GM21423 (cell line): ENCODE measurements at regions not wholly inside any gene's neighbourhood (a gene's known extent, or its start where the extent isn't known, plus 50 kb on each side); places are given as distances from the start of the nearest gene placed in this dataset.

Source experiments
- ATAC-seq: cut with Tn5 transposase; IDR thresholded peaks from one replicate; pipeline ENCODE4 v1.9.1; 2021; ENCODE audit warnings: mild to moderate bottlenecking, moderate library complexity; ENCODE audit not compliant: unreplicated experiment

GRCh38 chr20:11785885-11786507, 131.7 kb upstream of the BTBD3 start:
- no peak for ATAC-seq

GRCh38 chr20:11790046-11790445, 127.6 kb upstream of the BTBD3 start:
- no peak for ATAC-seq

GRCh38 chr20:11791316-11791715, 126.4 kb upstream of the BTBD3 start:
- ATAC-seq = no peak

GRCh38 chr20:11791835-11792567, 125.7 kb upstream of the BTBD3 start:
- ATAC-seq = no peak

- no peak for ATAC-seq
Measured at GRCh38 chr20:11792568-11792953, 125.1 kb upstream of the BTBD3 start.

- ATAC-seq = no peak
Measured at GRCh38 chr20:11794525-11794924, 123.2 kb upstream of the BTBD3 start.

- ATAC-seq = no peak
Measured at GRCh38 chr20:11795071-11795615, 122.5 kb upstream of the BTBD3 start.

- peak; percentile 46 for ATAC-seq
Measured at GRCh38 chr20:11796026-11796425, 121.7 kb upstream of the BTBD3 start.

- ATAC-seq = no peak
Measured at GRCh38 chr20:11797156-11797555, 120.5 kb upstream of the BTBD3 start.

- no peak for ATAC-seq
Measured at GRCh38 chr20:11799281-11799684, 118.4 kb upstream of the BTBD3 start.

- ATAC-seq = no peak
Measured at GRCh38 chr20:11807054-11808048, 110.3 kb upstream of the BTBD3 start.

- ATAC-seq = no peak
Measured at GRCh38 chr20:11808841-11809240, 108.9 kb upstream of the BTBD3 start.

GRCh38 chr20:11810311-11811083, 107.2 kb upstream of the BTBD3 start:
- ATAC-seq = no peak

- ATAC-seq = no peak
Measured at GRCh38 chr20:11813106-11813890, 104.4 kb upstream of the BTBD3 start.

- ATAC-seq = no peak
Measured at GRCh38 chr20:11814267-11814666, 103.4 kb upstream of the BTBD3 start.

- ATAC-seq = no peak
Measured at GRCh38 chr20:11820838-11821237, 96.9 kb upstream of the BTBD3 start.

- no peak for ATAC-seq
Measured at GRCh38 chr20:11822540-11822794, 95.2 kb upstream of the BTBD3 start.

- ATAC-seq = no peak
Measured at GRCh38 chr20:11826334-11826733, 91.4 kb upstream of the BTBD3 start.

- no peak for ATAC-seq
Measured at GRCh38 chr20:11832397-11832796, 85.3 kb upstream of the BTBD3 start.

GRCh38 chr20:11832851-11833250, 84.8 kb upstream of the BTBD3 start:
- ATAC-seq = no peak
